GM19023 (cell line): ENCODE measurements at regions not wholly inside any gene's neighbourhood (a gene's known extent, or its start where the extent isn't known, plus 50 kb on each side); places are given as distances from the start of the nearest gene placed in this dataset.

Experiments used
- ATAC-seq: cut with Tn5 transposase; IDR thresholded peaks from one replicate; pipeline ENCODE4 v1.9.1; 2021; ENCODE audit warnings: mild to moderate bottlenecking, moderate library complexity; ENCODE audit not compliant: unreplicated experiment

- ATAC-seq, result no peak
These were observed 52.3 kb upstream of the TRIM24 start for GRCh38 chr7:138407792-138408191.
